T-helper 1 cell (primary cell): ENCODE measurements at regions not wholly inside any gene's neighbourhood (a gene's known extent, or its start where the extent isn't known, plus 50 kb on each side); places are given as distances from the start of the nearest gene placed in this dataset.

Experiments
- DNase-seq, 5 donors: peaks; one replicate each; pipeline ENCODE4 v3.0.0-alpha.2; 2012 to 2020

DNA sequence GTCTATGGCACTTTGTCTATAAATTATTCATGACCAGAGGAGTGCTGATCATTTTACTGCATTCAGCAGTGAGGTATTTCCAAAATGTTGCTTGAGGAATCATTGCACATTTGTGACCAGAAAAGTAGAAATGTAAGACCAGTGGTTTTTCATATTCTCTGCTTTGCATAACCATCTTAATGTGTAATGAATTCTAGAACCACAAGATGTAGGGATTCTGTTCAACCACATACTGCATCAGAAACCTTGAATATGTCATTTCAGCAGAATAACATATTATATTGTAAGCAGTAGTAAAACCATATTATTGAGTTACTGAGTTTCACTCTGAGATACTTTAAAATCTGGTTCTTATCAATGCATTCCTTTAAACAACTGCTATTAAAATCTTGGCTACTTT is 1243.4 kb downstream of the MAT2B start:
- no peak for DNase-seq

- DNase-seq, result no peak
These were observed 1248.0 kb downstream of the MAT2B start for GRCh38 chr5:164753434-164753833.

DNA sequence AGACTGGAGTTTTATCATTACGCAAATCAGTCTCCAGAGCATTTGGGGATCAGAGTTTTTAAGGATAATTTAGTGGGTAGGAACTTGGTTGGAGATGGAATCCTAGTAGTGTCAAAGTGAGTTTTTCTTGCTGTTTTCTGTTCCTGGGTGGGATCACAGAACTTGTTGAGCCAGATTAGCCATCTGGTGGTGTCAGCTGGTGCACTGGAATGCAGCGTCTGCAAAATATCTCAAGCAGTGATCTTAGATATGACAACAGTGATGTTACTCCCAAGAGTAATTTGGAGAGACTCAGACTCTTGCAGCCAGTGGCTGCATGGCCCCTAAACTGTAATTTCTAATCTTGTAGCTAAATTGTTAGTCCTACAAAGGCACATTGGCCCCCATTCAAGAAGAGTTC is 1257.8 kb downstream of the MAT2B start:
- DNase-seq, result no peak

DNA sequence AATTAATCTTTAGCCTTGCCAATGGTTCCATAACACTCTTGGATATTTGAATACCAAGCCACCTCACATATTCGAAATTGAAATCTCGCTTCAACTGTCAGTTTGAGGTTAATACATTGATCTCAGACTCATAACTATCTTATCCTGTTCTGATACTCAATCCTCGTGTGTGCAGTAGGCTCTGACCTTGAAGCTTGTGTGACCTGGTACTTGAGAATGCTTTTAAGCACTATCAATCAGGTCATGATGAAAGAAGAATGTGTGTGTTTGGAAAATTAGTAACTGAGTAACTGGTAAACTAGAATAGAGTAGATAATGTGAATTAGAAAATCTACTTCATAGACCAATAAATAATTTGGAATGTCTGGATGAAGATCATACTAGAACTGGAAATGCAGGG is 1266.7 kb downstream of the MAT2B start:
- DNase-seq, result no peak

DNA sequence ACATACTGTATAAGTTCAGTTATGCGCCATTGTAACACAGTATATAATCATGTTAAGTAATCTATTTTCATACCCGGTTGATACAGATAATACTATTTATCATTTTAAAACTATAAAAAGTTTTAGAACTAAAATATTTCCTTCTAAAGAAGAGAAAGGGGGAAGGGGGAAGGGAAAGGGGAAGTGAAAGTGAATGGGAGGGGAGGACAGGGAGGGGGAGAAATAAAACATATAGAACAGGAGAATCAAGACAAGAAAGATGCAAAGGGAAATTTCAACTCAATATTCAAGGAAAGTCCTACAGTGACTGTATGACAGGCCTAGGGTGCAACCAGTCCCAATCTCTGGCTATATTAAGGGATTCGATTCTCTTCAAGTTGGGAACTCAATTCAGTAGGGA is 1278.8 kb downstream of the MAT2B start:
- no peak for DNase-seq

GRCh38 chr5:164798110-164798509 is 1292.7 kb downstream of the MAT2B start:
- DNase-seq, result no peak

DNA sequence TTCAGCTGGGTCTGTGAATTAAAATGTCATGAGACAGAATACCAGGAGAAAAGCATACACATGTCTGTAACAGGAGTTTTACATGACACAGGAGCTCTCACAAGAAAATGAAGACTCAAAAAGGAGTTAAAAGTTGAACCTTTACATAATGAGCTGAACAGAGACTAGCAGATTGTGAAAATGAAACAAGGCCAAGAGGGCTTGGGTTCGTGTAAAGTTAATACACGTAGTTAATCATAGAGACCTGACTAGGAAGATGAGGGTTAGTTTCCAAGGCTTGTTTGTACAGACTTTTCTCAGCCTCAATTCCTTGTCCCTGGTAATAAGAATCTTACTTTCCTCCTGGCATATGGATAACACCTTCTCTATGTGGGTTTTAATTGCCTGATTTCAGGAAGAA is 1294.0 kb downstream of the MAT2B start:
- no peak for DNase-seq

DNA sequence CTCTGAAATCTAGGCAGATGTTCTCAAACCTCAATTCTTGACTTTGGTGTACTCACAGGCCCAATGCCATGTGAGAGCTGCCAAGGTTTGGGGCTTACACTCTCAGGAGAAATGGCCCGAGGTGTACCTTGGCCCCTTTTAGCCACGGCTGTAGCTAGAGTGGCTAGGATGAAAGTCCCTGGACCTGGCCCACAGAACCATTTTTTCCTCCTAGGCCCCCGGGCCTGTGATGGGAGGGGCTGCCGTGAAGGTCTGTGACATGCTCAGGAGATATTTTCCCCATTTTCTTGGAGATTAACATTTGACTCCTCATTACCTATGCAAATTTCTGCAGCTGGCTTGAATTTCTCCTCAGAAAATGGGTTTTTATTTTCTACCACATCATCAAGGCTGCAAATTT is 1296.5 kb downstream of the MAT2B start:
- no peak for DNase-seq

GRCh38 chr5:164809821-164810220 is 1304.4 kb downstream of the MAT2B start:
- DNase-seq, result no peak

GRCh38 chr5:164818445-164818844 is 1313.0 kb downstream of the MAT2B start:
- no peak for DNase-seq

DNA sequence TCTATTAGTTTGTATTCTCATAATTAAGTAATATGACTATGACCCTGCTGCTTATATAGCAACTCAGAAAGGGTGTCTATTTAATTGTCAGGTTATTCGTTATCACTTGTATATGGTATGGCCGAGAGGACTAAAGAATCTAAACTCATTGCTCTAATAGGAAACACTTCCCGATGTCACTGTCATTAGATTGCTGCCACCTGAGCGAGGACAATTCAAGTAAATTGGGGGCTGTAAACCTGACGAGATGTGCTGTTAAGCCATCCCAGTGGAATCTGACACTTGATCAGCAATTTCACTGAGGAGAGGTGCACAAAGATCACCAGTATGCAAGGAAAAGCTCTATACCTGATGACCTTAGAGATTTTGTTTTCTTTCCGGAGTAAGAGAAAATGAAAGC is 1319.3 kb downstream of the MAT2B start:
- no peak for DNase-seq

DNA sequence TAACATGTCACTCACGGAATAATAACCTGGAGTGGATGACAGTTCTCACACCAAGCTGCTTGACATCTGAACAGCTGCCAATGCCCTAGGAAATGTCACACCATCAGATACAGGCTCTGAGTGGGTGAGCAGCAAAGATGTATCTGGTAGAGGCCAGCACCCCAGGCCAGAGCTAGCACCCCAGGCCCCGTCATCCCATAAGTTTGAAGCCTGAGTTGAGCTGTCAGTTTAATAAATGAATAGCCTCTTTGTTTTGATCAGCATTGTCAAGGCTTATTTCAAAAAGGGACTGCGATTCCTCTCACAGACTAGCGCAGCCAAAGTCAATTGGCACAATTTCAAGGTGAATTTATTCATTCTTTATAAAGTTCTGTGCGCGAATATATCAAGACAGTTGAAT is 1327.1 kb downstream of the MAT2B start:
- DNase-seq, result no peak

- DNase-seq, result no peak
These were observed 1338.9 kb downstream of the MAT2B start for GRCh38 chr5:164844348-164844747.

DNA sequence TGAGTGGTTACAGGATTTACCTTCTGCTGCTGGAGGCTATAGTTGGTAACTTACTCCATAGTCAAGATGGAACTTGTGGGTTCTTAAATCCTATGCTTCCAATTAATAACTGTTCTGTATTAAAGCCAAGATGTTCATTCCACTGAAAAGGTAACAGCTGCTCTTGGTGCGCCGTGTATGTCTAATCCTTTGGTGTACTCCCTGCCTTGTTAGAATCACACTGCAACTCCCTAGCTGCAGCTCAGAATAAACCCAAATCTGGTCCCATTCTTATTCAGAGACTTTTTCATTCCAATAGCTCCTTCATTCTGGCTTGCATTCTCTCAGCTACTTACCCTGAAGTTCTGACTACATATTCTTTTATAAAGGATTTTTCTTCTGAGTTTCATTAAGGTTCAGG is 1355.5 kb downstream of the MAT2B start:
- no peak for DNase-seq

DNA sequence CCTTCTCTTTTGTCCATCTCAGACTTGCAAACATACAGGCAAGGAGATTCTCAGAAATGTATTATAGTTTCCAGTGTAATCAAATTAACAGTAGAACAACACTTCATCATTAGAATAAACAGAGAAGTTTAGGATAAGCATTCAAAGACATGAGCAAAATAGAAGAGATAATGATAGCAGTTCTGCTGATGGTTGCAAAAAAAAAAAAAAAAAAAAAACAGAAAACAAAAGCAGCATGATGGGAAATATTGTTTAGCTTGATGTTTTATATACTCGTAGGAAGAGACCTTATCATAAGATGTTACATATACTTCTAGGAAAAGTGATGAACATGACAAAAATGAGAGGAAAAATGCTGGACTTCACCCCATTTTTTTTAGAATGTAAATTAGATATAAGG is 1356.2 kb downstream of the MAT2B start:
- DNase-seq, result no peak

GRCh38 chr5:164868761-164869160 is 1363.3 kb downstream of the MAT2B start:
- no peak for DNase-seq

GRCh38 chr5:164869325-164869724 is 1363.9 kb downstream of the MAT2B start:
- no peak for DNase-seq

GRCh38 chr5:164876793-164877192 is 1371.4 kb downstream of the MAT2B start:
- no peak for DNase-seq

DNA sequence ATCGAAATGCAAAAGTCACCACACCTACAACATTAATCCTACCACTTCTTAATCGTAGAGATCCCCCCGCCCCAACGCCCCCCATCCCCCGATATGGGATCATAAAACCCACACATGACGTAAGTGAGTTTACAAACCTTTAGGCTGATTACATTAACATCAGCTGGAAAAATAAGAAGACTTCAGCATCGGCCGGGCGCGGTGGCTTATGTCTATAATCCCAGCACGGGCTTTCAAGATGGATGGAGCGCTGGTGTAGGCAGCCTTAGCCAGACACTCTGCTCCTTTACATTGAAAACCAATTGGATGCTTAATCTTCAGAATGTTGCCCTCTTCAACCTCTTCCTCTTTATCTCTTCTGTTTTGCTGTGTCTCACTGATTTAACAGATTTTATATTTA is 1376.0 kb downstream of the MAT2B start:
- no peak for DNase-seq

GRCh38 chr5:164885179-164885578 is 1379.8 kb downstream of the MAT2B start:
- DNase-seq, result no peak

GRCh38 chr5:164893071-164893470 is 1387.7 kb downstream of the MAT2B start:
- DNase-seq, result no peak

- DNase-seq, result no peak
These were observed 1393.3 kb downstream of the MAT2B start for GRCh38 chr5:164898705-164899104.

GRCh38 chr5:164909673-164910072 is 1404.3 kb downstream of the MAT2B start:
- no peak for DNase-seq

- DNase-seq, result no peak
These were observed 1416.3 kb downstream of the MAT2B start for GRCh38 chr5:164921722-164922121.

DNA sequence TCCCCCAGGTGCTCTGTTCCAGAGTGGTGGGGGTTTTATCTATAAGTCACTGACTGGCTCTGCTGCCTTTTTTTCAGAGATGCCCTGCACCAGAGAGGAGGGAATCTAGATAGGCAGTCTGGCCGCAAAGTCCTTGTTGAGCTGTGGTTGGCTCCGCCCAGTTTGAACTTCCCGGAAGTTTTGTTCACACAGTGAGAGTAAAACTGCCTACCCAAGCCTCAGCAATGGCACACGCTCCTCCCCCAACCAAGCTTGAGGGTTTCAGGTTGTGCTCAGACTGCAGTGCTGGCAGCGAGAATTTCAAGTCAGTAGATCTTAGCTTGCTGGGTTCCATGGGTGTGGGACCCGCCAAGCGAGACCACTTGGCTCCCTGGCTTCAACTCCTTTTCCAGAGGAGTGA is 1428.6 kb downstream of the MAT2B start:
- no peak for DNase-seq

GRCh38 chr5:164934561-164934960 is 1429.1 kb downstream of the MAT2B start:
- DNase-seq, result no peak
